GM12878 (cell line): ENCODE measurements at regions not wholly inside any gene's neighbourhood (a gene's known extent, or its start where the extent isn't known, plus 50 kb on each side); places are given as distances from the start of the nearest gene placed in this dataset.
"Not testable (repeated sequence)": the region's sequence is repeated elsewhere in the genome, so short reads cannot be mapped to it uniquely, and the experiment has no call there.

ENCODE experiments used
- ATAC-seq: fragments of 200-7000 bp; cut with Tn5 transposase; 3 replicates; pipeline ENCODE4 v1.9.1; 2020; ENCODE audit warnings: mild to moderate bottlenecking, moderate library complexity
- BruUV-seq: library from RNA; stranded (reverse); fragments of 400-500 nt; replicated peaks from 2 replicates; lab custom pipeline; 2021; lab: Mats Ljungman, UMichigan
- CTCF ChIA-PET: fragments of 300-600 bp; sonication (Branson Sonifier 250); formaldehyde crosslinking; extraction: SDS; loops from one replicate; lab custom pipeline; 2021; ENCODE audit warnings: inconsistent platforms; lab: Yijun Ruan, JAX
- POLR2A ChIA-PET: fragments of 350-600 bp; formaldehyde crosslinking; extraction: SDS; loops from one replicate; lab custom pipeline; 2021; ENCODE audit warnings: inconsistent platforms; lab: Charles Lee
- RAD21 ChIA-PET: fragments of 300-600 bp; sonication (Branson Sonifier 250); formaldehyde crosslinking; loops from one replicate; lab custom pipeline; 2023; ENCODE audit warnings: antibody characterized with exemption; ENCODE audit not compliant: unreplicated experiment; lab: Charles Lee
- SMC1A ChIA-PET: fragments of 300-600 bp; sonication (Branson Sonifier 250); formaldehyde crosslinking; loops from one replicate; lab custom pipeline; 2023; ENCODE audit not compliant: unreplicated experiment, uncharacterized antibody; lab: Charles Lee
- DNase-seq: peaks from one replicate; pipeline ENCODE4 v3.0.0-alpha.2; 2011; ENCODE audit warnings: low read depth, low spot score
- FAIRE-seq: peaks from 3 replicates; lab custom pipeline; 2011; peaks lifted over from hg19 to GRCh38; lab: Jason Lieb, UNC
- H2AFZ ChIP-seq: 2 replicates; pipeline ENCODE4 v1.6.0; 2011; ENCODE audit warnings: low read depth, low read length, control low read depth; ENCODE audit not compliant: control insufficient read depth
- H3K27ac ChIP-seq: 2 replicates; pipeline ENCODE4 v1.5.1; 2011; ENCODE audit warnings: control low read depth; ENCODE audit not compliant: control insufficient read depth, insufficient read depth
- H3K27me3 ChIP-seq, 2 experiments: replicated peaks in 1 of 2; 2 replicates each; pipeline versions ENCODE4 v1.6.0 to v1.6.1; 2011; ENCODE audit warnings: low read length in 1 of 2; ENCODE audit not compliant: control insufficient read depth in 2 of 2, insufficient read depth in 2 of 2
- H3K36me3 ChIP-seq, 2 experiments: 2 replicates each; pipeline ENCODE4 v1.5.1; 2011; ENCODE audit warnings: low read length in 1 of 2; ENCODE audit not compliant: control insufficient read depth in 2 of 2, insufficient read depth in 2 of 2
- H3K4me1 ChIP-seq: 2 replicates; pipeline ENCODE4 v1.6.1; 2011; ENCODE audit warnings: mild to moderate bottlenecking, low read length, moderate library complexity, mixed read lengths; ENCODE audit not compliant: control insufficient read depth, insufficient read depth
- H3K4me2 ChIP-seq: 2 replicates; pipeline ENCODE4 v1.6.0; 2011; ENCODE audit warnings: control low read depth; ENCODE audit not compliant: control insufficient read depth, insufficient read depth
- H3K4me3 ChIP-seq: fragments of 200-600 bp; sonication (generic); 2 replicates; pipeline ENCODE4 v1.5.1; 2016
- H3K79me2 ChIP-seq: 2 replicates; pipeline ENCODE4 v1.6.0; 2011; ENCODE audit warnings: low read length; ENCODE audit not compliant: control insufficient read depth, insufficient read depth
- H3K9ac ChIP-seq: 2 replicates; pipeline ENCODE4 v1.8.0; 2011; ENCODE audit warnings: low read length, control low read depth, mixed read lengths; ENCODE audit not compliant: control insufficient read depth, insufficient read depth
- H3K9me3 ChIP-seq: replicated peaks from 3 replicates; pipeline ENCODE4 v1.5.1; 2011; ENCODE audit warnings: mild to moderate bottlenecking, low read length; ENCODE audit not compliant: control insufficient read depth, insufficient read depth
- H4K20me1 ChIP-seq: 2 replicates; pipeline ENCODE4 v1.6.0; 2011; ENCODE audit not compliant: control insufficient read depth, insufficient read depth
- BMI1 ChIP-seq: fragments of 450-650 bp; IDR thresholded peaks from 2 replicates; pipeline ENCODE4 v1.6.1; 2016; ENCODE audit warnings: mild to moderate bottlenecking, moderate library complexity, borderline replicate concordance
- EGR1 ChIP-seq, 2 experiments: IDR thresholded peaks; 1 replicate in 1 of 2; 2 replicates in 1 of 2; pipeline ENCODE4 v1.6.1; 2011 to 2012; ENCODE audit warnings: low read depth in 2 of 2, low read length in 2 of 2, borderline replicate concordance in 1 of 2, mild to moderate bottlenecking in 1 of 2, moderate library complexity in 1 of 2
- FOXK2 ChIP-seq: fragments of 450-650 bp; IDR thresholded peaks from 2 replicates; pipeline ENCODE4 v1.6.1; 2017; ENCODE audit warnings: mild to moderate bottlenecking, moderate library complexity
- GABPA ChIP-seq: IDR thresholded peaks from 2 replicates; pipeline ENCODE4 v1.6.1; 2014; ENCODE audit warnings: antibody characterized with exemption, low read depth, mild to moderate bottlenecking, inconsistent platforms
- GATAD2B ChIP-seq: fragments of 450-650 bp; conservative IDR thresholded peaks from 2 replicates; pipeline ENCODE4 v1.6.1; 2017; ENCODE audit warnings: low read depth, mild to moderate bottlenecking, moderate library complexity
- NBN ChIP-seq: fragments of 450-650 bp; IDR thresholded peaks from 2 replicates; pipeline ENCODE4 v1.6.1; 2016
- SIN3A ChIP-seq: IDR thresholded peaks from 2 replicates; pipeline ENCODE4 v1.6.1; 2012; ENCODE audit warnings: low read depth, low read length, improper control_type of control experiment
- SMAD5 ChIP-seq: IDR thresholded peaks from 2 replicates; pipeline ENCODE4 v1.6.1; 2016; ENCODE audit warnings: antibody characterized with exemption, low read depth
- SMC3 ChIP-seq: IDR thresholded peaks from 2 replicates; pipeline ENCODE4 v1.6.1; 2011; ENCODE audit warnings: low read length, improper control_type of control experiment, borderline replicate concordance
- WRNIP1 ChIP-seq: IDR thresholded peaks from 2 replicates; pipeline ENCODE4 v1.6.1; 2011; ENCODE audit warnings: low read depth, low read length, improper control_type of control experiment, borderline replicate concordance
- WGBS: methylation state at CpG from one replicate; pipeline ENCODE4 v1.1.6; 2016; ENCODE audit warnings: low lambda C conversion rate; ENCODE audit not compliant: insufficient replicate concordance, insufficient coverage; ENCODE audit errors: missing lambda C conversion rate; 5-methylcytosine and 5-hydroxymethylcytosine counted together
- in situ Hi-C: fragments of 300-500 bp; cut with MboI; formaldehyde crosslinking; loops from 9 replicates; pipeline ENCODE4 v1.14.3; 2018; ENCODE audit warnings: mixed read lengths
- intact Hi-C: fragments of 100-400 bp; cut with micrococcal nuclease; formaldehyde crosslinking; loops from one replicate; pipeline ENCODE4 v1.14.2; 2022; ENCODE audit not compliant: unreplicated experiment
- TF ChIP-seq, protein P1 (sequence below): IDR thresholded peaks from 2 replicates; pipeline ENCODE4 v1.6.1; 2012; ENCODE audit warnings: low read depth, low read length, improper control_type of control experiment

DNA sequence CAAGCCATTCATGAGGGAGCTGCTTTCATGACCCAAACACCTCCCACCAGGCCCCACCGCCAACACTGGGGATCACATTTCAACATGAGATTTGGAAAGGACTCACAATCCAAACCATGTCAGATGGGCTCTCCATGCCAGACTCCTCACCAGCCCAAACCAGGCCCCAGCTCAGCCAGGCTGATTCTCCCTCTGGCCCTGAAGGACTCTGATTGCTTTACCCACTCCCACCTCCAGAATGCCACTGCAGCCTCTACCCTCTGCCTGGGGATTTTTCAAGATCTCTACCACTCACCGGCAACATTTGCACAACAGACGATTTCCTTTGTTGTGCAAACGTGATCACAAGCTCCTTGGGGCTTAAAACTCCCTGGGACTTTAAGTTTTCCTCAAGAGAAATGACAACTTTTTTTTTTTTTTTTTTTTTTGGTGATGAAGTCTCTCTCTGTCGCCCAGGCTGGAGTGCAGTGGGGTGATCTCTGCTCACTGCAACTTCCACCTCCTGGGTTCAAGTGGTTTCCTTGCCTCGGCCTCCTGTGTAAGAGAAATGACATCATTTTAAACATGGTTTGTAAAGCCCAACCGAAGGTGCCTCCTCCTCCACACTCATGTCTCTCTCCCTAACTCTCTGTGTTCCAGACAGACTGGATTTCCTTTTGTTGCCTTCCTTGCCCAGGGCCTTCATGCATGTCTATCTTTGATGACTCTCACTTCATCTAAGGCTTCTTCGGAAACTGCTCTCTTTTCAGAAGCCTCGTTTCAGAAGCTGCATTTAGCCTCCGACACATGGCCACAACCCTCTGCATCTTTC is 147.0 kb downstream of the CDH26 start:
- DNase-seq, result no peak
- H3K27ac ChIP-seq, result no peak overlapping the region
- ChIA-PET RAD21 (no interaction called here), POLR2A (no interaction called here), CTCF (no interaction called here), SMC1A (no interaction called here)
- H3K4me3 ChIP-seq, result no peak overlapping the region
- no TSS peak for BruUV-seq
- TF ChIP-seq BMI1, result no peak
- TF ChIP-seq EGR1 (IDR thresholded peaks at IDR 0.05; ENCODE audit: borderline replicate concordance in 1 of 2, low read depth in 2 of 2, low read length in 2 of 2), result no peak
- no peak for TF ChIP-seq SMC3
- no peak for TF ChIP-seq SIN3A
- no peak for TF ChIP-seq GATAD2B
- TF ChIP-seq NBN, result no peak
- no peak for TF ChIP-seq SMAD5
- no peak for TF ChIP-seq GABPA
- no peak for TF ChIP-seq WRNIP1
- TF ChIP-seq, protein P1, sequence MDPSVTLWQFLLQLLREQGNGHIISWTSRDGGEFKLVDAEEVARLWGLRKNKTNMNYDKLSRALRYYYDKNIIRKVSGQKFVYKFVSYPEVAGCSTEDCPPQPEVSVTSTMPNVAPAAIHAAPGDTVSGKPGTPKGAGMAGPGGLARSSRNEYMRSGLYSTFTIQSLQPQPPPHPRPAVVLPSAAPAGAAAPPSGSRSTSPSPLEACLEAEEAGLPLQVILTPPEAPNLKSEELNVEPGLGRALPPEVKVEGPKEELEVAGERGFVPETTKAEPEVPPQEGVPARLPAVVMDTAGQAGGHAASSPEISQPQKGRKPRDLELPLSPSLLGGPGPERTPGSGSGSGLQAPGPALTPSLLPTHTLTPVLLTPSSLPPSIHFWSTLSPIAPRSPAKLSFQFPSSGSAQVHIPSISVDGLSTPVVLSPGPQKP, result no peak
- no peak for TF ChIP-seq FOXK2
- H3K9ac ChIP-seq, result no peak overlapping the region
- H2AFZ ChIP-seq, result no peak overlapping the region
- in situ Hi-C loops, result no loop called here
- no peaks in the 10 kb centered on the region for H4K20me1 ChIP-seq
- no peak for ATAC-seq
- no peaks in the 10 kb centered on the region for H3K4me1 ChIP-seq
- intact Hi-C loops, result no loop called here
- H3K4me2 ChIP-seq, result no peak overlapping the region
- no peak for FAIRE-seq
- H3K36me3 ChIP-seq, result no peaks in the 10 kb centered on the region
- H3K9me3 ChIP-seq, result no peaks in the 10 kb centered on the region; the same call in 2 of the 3 replicates
- 40% methylated on average over 10 of the region's 10 CpGs for WGBS
- no peaks in the 10 kb centered on the region for H3K79me2 ChIP-seq
- no peaks in the 10 kb centered on the region for H3K27me3 ChIP-seq

DNA sequence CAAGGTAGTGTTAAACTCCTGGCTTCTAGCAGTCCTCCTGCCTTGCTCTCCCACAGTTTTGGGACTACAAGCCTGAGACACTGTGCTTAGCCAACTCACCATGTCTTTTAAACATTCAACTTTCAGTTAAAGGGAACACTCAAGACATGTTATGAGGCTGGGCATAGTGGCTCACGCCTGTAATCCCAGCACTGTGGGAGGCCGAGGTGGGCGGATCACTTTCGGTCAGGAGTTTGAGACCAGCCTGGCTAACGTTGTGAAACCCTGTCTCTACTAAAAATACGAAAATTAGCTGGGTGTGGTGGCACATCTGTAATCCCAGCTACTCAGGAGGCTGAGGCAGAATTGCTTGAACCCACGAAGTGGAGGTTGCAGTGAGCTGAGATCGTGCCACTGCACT is 148.0 kb downstream of the CDH26 start:
- H4K20me1 ChIP-seq, FAIRE-seq, intact Hi-C loops, H3K27ac ChIP-seq, in situ Hi-C loops, H3K79me2 ChIP-seq, H2AFZ ChIP-seq, RAD21 ChIA-PET, H3K4me2 ChIP-seq, CTCF ChIA-PET, H3K4me3 ChIP-seq, POLR2A ChIA-PET, ATAC-seq, H3K27me3 ChIP-seq, DNase-seq, BruUV-seq, H3K9me3 ChIP-seq, H3K9ac ChIP-seq, H3K4me1 ChIP-seq, SMC1A ChIA-PET, H3K36me3 ChIP-seq: not testable (repeated sequence)
- WGBS, result 36% methylated on average over 7 of the region's 8 CpGs
